ENCODE measurements at regions not wholly inside any gene's neighbourhood (a gene's known extent, or its start where the extent isn't known, plus 50 kb on each side); places are given as distances from the start of the nearest gene placed in this dataset.

- no peak overlapping the region for H3K4me3 ChIP-seq (ENCODE audit: extremely low read depth, insufficient read depth, low read length, poor library complexity, severe bottlenecking)
- peaks cover 3% of the 10 kb centered on the region for H3K4me1 ChIP-seq (ENCODE audit: control insufficient read depth, insufficient read depth, low read length, poor library complexity, severe bottlenecking)
- WGBS, 2 experiments (ENCODE audit: insufficient coverage in 2 of 2) = 57 to 78% methylated on average over 1 of the region's 1 CpG
- no peaks in the 10 kb centered on the region for H3K36me3 ChIP-seq (ENCODE audit: control insufficient read depth, insufficient read depth, low read length)
- H3K9me3 ChIP-seq (ENCODE audit: control insufficient read depth, low read length) = no peaks in the 10 kb centered on the region
- no peak overlapping the region for H3K27ac ChIP-seq (ENCODE audit: low read depth, low read length, severe bottlenecking)
Measured at GRCh38 chr11:11027288-11027687, 169.4 kb upstream of the ZBED5 start.

DNA sequence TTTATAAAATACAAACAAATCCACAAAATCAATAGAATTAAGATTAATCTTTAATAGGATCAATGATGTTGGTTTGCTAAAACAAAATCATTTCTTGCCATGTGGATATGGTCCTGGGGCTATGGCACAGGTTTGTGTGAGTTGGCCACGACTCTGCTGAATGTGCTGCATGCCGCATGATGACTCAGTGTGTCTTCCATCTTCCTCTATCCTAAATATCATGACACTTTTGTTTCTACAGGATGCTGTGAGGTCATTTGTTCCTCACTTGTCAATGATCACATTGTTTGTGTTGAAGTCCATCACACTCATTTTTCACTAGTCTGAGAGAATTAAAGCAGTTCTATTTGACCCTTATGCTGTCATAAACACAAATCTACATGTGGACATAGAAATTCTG is 167.2 kb upstream of the ZBED5 start:
- H3K9me3 ChIP-seq (ENCODE audit: control insufficient read depth, low read length) = no peaks in the 10 kb centered on the region
- H3K4me1 ChIP-seq (ENCODE audit: control insufficient read depth, insufficient read depth, low read length, poor library complexity, severe bottlenecking) = peaks cover 3% of the 10 kb centered on the region
- WGBS, 2 experiments (ENCODE audit: insufficient coverage in 2 of 2) = 80% methylated on average over 2 of the region's 2 CpGs; no CpG with 5 or more reads in 1 of the 2 experiments
- H3K36me3 ChIP-seq (ENCODE audit: control insufficient read depth, insufficient read depth, low read length) = no peaks in the 10 kb centered on the region
- no peak overlapping the region for H3K4me3 ChIP-seq (ENCODE audit: extremely low read depth, insufficient read depth, low read length, poor library complexity, severe bottlenecking)
- H3K27ac ChIP-seq (ENCODE audit: low read depth, low read length, severe bottlenecking) = no peak overlapping the region

DNA sequence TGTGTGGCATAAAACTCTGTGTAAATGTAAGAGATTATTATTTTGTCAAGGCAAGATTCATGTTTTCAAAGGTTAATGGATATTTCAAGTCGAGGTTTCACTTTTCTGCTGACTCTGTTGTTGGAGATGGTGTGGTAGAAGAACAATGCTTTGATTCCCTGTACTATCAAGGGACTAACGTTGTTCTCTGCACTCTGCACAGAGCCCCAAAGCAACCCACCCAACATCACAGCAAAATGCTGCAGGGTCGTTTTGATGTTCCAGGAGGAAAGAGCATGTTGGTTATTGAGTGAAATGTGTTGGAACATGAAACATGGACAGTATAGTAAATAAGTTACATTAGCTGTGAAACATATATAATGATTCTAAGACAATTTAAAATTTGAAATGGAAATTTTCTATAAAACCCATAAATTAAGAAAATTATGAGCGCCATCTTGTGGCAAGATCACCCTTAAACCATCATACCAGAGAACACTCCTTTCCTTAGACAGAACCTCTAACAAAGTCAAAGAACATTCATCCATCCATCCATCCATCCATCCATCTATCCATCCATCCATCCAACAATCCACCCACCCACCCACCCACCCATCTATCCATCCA is 164.4 kb upstream of the ZBED5 start:
- 57% methylated on average over 1 of the region's 4 CpGs; no CpG with 5 or more reads in 1 of the 2 experiments for WGBS, 2 experiments (ENCODE audit: insufficient coverage in 2 of 2)
- no peaks in the 10 kb centered on the region for H3K9me3 ChIP-seq (ENCODE audit: control insufficient read depth, low read length)
- no peak overlapping the region for H3K27ac ChIP-seq (ENCODE audit: low read depth, low read length, severe bottlenecking)
- H3K4me1 ChIP-seq (ENCODE audit: control insufficient read depth, insufficient read depth, low read length, poor library complexity, severe bottlenecking) = peaks cover 3% of the 10 kb centered on the region
- no peak overlapping the region for H3K4me3 ChIP-seq (ENCODE audit: extremely low read depth, insufficient read depth, low read length, poor library complexity, severe bottlenecking)
- H3K36me3 ChIP-seq (ENCODE audit: control insufficient read depth, insufficient read depth, low read length) = no peaks in the 10 kb centered on the region

- no CpG with 5 or more reads among the region's 4 CpGs for WGBS, 2 experiments (ENCODE audit: insufficient coverage in 2 of 2)
Measured at GRCh38 chr11:11021563-11021962, 163.7 kb upstream of the ZBED5 start.

GRCh38 chr11:11020747-11021149 is 162.9 kb upstream of the ZBED5 start:
- H3K4me3 ChIP-seq (ENCODE audit: extremely low read depth, insufficient read depth, low read length, poor library complexity, severe bottlenecking) = no peak overlapping the region
- H3K27ac ChIP-seq (ENCODE audit: low read depth, low read length, severe bottlenecking) = no peak overlapping the region
- H3K4me1 ChIP-seq (ENCODE audit: control insufficient read depth, insufficient read depth, low read length, poor library complexity, severe bottlenecking) = peaks cover 3% of the 10 kb centered on the region
- 47 to 57% methylated on average over 5 to 6 of the region's 6 CpGs for WGBS, 2 experiments (ENCODE audit: insufficient coverage in 2 of 2)
- H3K9me3 ChIP-seq (ENCODE audit: control insufficient read depth, low read length) = no peaks in the 10 kb centered on the region
- H3K36me3 ChIP-seq (ENCODE audit: control insufficient read depth, insufficient read depth, low read length) = no peaks in the 10 kb centered on the region

More at GRCh38 chr11:11021563-11021962, 163.7 kb upstream of the ZBED5 start:
- Histone ChIP-seq H3K9me3 (ENCODE audit: control insufficient read depth, low read length) (no peaks in the 10 kb centered on the region), H3K4me3 (ENCODE audit: extremely low read depth, insufficient read depth, low read length, poor library complexity, severe bottlenecking) (no peak overlapping the region), H3K4me1 (ENCODE audit: control insufficient read depth, insufficient read depth, low read length, poor library complexity, severe bottlenecking) (peaks cover 3% of the 10 kb centered on the region), H3K27ac (ENCODE audit: low read depth, low read length, severe bottlenecking) (no peak overlapping the region), H3K36me3 (ENCODE audit: control insufficient read depth, insufficient read depth, low read length) (no peaks in the 10 kb centered on the region)

- WGBS, 2 experiments (ENCODE audit: insufficient coverage in 2 of 2) = 59 to 83% methylated on average over 6 to 11 of the region's 12 CpGs
- Histone ChIP-seq H3K4me3 (ENCODE audit: extremely low read depth, insufficient read depth, low read length, poor library complexity, severe bottlenecking) (no peak overlapping the region), H3K27ac (ENCODE audit: low read depth, low read length, severe bottlenecking) (no peak overlapping the region), H3K9me3 (ENCODE audit: control insufficient read depth, low read length) (no peaks in the 10 kb centered on the region), H3K36me3 (ENCODE audit: control insufficient read depth, insufficient read depth, low read length) (no peaks in the 10 kb centered on the region), H3K4me1 (ENCODE audit: control insufficient read depth, insufficient read depth, low read length, poor library complexity, severe bottlenecking) (peaks cover 3% of the 10 kb centered on the region)
Measured at GRCh38 chr11:11020219-11020726, 162.4 kb upstream of the ZBED5 start.

GRCh38 chr11:11016943-11017342 is 159.1 kb upstream of the ZBED5 start:
- no peaks in the 10 kb centered on the region for H3K36me3 ChIP-seq (ENCODE audit: control insufficient read depth, insufficient read depth, low read length)
- no peak overlapping the region for H3K4me3 ChIP-seq (ENCODE audit: extremely low read depth, insufficient read depth, low read length, poor library complexity, severe bottlenecking)
- no peaks in the 10 kb centered on the region for H3K9me3 ChIP-seq (ENCODE audit: control insufficient read depth, low read length)
- no peak overlapping the region for H3K27ac ChIP-seq (ENCODE audit: low read depth, low read length, severe bottlenecking)
- H3K4me1 ChIP-seq (ENCODE audit: control insufficient read depth, insufficient read depth, low read length, poor library complexity, severe bottlenecking) = no peaks in the 10 kb centered on the region

GRCh38 chr11:11016068-11016467 is 158.2 kb upstream of the ZBED5 start:
- H3K4me3 ChIP-seq (ENCODE audit: extremely low read depth, insufficient read depth, low read length, poor library complexity, severe bottlenecking) = no peak overlapping the region
- peaks cover 3% of the 10 kb centered on the region for H3K4me1 ChIP-seq (ENCODE audit: control insufficient read depth, insufficient read depth, low read length, poor library complexity, severe bottlenecking)
- no peaks in the 10 kb centered on the region for H3K9me3 ChIP-seq (ENCODE audit: control insufficient read depth, low read length)
- no peak overlapping the region for H3K27ac ChIP-seq (ENCODE audit: low read depth, low read length, severe bottlenecking)
- no peaks in the 10 kb centered on the region for H3K36me3 ChIP-seq (ENCODE audit: control insufficient read depth, insufficient read depth, low read length)
- 72 to 100% methylated on average over 1 to 2 of the region's 2 CpGs for WGBS, 2 experiments (ENCODE audit: insufficient coverage in 2 of 2)

GRCh38 chr11:11011617-11012016 is 153.8 kb upstream of the ZBED5 start:
- Histone ChIP-seq H3K36me3 (ENCODE audit: control insufficient read depth, insufficient read depth, low read length) (no peaks in the 10 kb centered on the region), H3K9me3 (ENCODE audit: control insufficient read depth, low read length) (no peaks in the 10 kb centered on the region), H3K4me1 (ENCODE audit: control insufficient read depth, insufficient read depth, low read length, poor library complexity, severe bottlenecking) (peaks cover 14% of the 10 kb centered on the region), H3K4me3 (ENCODE audit: extremely low read depth, insufficient read depth, low read length, poor library complexity, severe bottlenecking) (no peak overlapping the region), H3K27ac (ENCODE audit: low read depth, low read length, severe bottlenecking) (no peak overlapping the region)
- 71 to 100% methylated on average over 2 of the region's 5 CpGs for WGBS, 2 experiments (ENCODE audit: insufficient coverage in 2 of 2)

DNA sequence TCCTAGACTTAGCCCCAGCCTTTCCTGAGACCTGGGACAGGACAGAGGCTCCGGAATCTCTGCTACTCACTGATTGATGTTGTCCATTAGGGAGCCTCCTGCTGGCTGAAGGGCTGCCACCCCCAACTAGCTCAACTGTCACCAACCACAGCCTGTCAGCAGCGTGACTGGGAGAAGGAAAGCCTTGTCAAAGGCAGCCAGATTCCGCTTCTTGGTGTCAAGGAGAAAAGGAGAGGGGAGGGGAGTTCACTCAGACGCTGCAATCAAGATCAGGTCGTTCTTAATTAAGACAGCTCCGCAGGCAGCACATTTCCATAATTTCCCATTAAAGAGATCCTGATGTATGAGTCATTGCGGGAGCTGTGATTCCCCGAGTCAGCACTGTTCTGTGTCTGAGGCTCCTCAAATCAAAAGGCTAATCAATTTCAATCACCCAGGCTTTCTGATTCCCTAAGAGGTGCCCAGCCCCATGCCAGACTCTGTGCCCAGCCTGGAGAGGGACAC is 152.8 kb upstream of the ZBED5 start:
- H3K9me3 ChIP-seq (ENCODE audit: control insufficient read depth, low read length) = peaks cover 6% of the 10 kb centered on the region
- no peak overlapping the region for H3K4me3 ChIP-seq (ENCODE audit: extremely low read depth, insufficient read depth, low read length, poor library complexity, severe bottlenecking)
- 27 to 33% methylated on average over 2 to 3 of the region's 8 CpGs for WGBS, 2 experiments (ENCODE audit: insufficient coverage in 2 of 2)
- H3K36me3 ChIP-seq (ENCODE audit: control insufficient read depth, insufficient read depth, low read length) = no peaks in the 10 kb centered on the region
- H3K4me1 ChIP-seq (ENCODE audit: control insufficient read depth, insufficient read depth, low read length, poor library complexity, severe bottlenecking) = peaks cover 14% of the 10 kb centered on the region
- H3K27ac ChIP-seq (ENCODE audit: low read depth, low read length, severe bottlenecking) = no peak overlapping the region

DNA sequence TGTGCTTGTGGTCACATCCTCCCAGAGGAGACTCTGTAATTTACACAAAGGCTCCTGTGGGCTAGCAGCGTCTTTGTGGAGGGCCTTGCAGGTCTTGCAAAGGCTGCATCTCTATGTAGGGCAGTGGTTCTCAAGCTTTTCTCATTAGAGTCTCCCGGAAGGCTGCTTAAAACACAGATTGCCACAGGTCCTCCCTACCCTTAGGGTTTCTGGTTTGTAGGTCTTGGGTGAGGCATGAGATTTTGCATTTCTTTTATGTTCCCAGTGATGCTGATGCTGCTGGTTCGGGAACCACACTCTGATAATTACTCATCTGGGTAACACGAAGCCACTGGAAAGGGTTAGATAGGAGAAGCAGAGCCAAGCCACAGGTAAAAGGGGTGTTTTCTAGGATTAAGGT is 151.3 kb upstream of the ZBED5 start:
- WGBS, 2 experiments (ENCODE audit: insufficient coverage in 2 of 2) = 60 to 100% methylated on average over 1 to 2 of the region's 4 CpGs
- Histone ChIP-seq H3K36me3 (ENCODE audit: control insufficient read depth, insufficient read depth, low read length) (no peaks in the 10 kb centered on the region), H3K4me1 (ENCODE audit: control insufficient read depth, insufficient read depth, low read length, poor library complexity, severe bottlenecking) (peaks cover 14% of the 10 kb centered on the region), H3K4me3 (ENCODE audit: extremely low read depth, insufficient read depth, low read length, poor library complexity, severe bottlenecking) (no peak overlapping the region), H3K27ac (ENCODE audit: low read depth, low read length, severe bottlenecking) (no peak overlapping the region), H3K9me3 (ENCODE audit: control insufficient read depth, low read length) (peaks cover 9% of the 10 kb centered on the region)
